HG03342 (cell line): ENCODE measurements at regions not wholly inside any gene's neighbourhood (a gene's known extent, or its start where the extent isn't known, plus 50 kb on each side); places are given as distances from the start of the nearest gene placed in this dataset.

Experiments used
- ATAC-seq: cut with Tn5 transposase; IDR thresholded peaks from one replicate; pipeline ENCODE4 v1.9.1; 2021; ENCODE audit warnings: mild to moderate bottlenecking, moderate library complexity; ENCODE audit not compliant: unreplicated experiment

GRCh38 chr2:18332477-18332876, 228.0 kb downstream of the RDH14 start:
- no peak for ATAC-seq

- no peak for ATAC-seq
Measured at GRCh38 chr2:18325118-18325517, 235.3 kb downstream of the RDH14 start.

GRCh38 chr2:18319987-18320386, 240.5 kb downstream of the RDH14 start:
- ATAC-seq, result no peak

- no peak for ATAC-seq
Measured at GRCh38 chr2:18317017-18317416, 243.4 kb downstream of the RDH14 start.

- ATAC-seq, result no peak
Measured at GRCh38 chr2:18312818-18313217, 247.6 kb downstream of the RDH14 start.

- no peak for ATAC-seq
Measured at GRCh38 chr2:18311420-18312195, 248.8 kb downstream of the RDH14 start.

- ATAC-seq, result no peak
Measured at GRCh38 chr2:18309627-18310026, 250.8 kb downstream of the RDH14 start.

GRCh38 chr2:18309188-18309587, 251.3 kb downstream of the RDH14 start:
- ATAC-seq, result no peak

- no peak for ATAC-seq
Measured at GRCh38 chr2:18304849-18305248, 255.6 kb downstream of the RDH14 start.

GRCh38 chr2:18301421-18302139, 258.9 kb downstream of the RDH14 start:
- no peak for ATAC-seq

- ATAC-seq, result no peak
Measured at GRCh38 chr2:18299423-18300212, 260.8 kb downstream of the RDH14 start.

- ATAC-seq, result no peak
Measured at GRCh38 chr2:18297534-18298058, 262.9 kb downstream of the RDH14 start.

GRCh38 chr2:18290386-18290785, 270.1 kb downstream of the RDH14 start:
- no peak for ATAC-seq

GRCh38 chr2:18286897-18287296, 273.6 kb downstream of the RDH14 start:
- ATAC-seq, result no peak

GRCh38 chr2:18284331-18284730, 276.1 kb downstream of the RDH14 start:
- no peak for ATAC-seq

GRCh38 chr2:18282026-18282425, 278.4 kb downstream of the RDH14 start:
- no peak for ATAC-seq

GRCh38 chr2:18276583-18277075, 283.8 kb downstream of the RDH14 start:
- ATAC-seq, result no peak

GRCh38 chr2:18273205-18273604, 287.2 kb downstream of the RDH14 start:
- ATAC-seq, result no peak

GRCh38 chr2:18272148-18272494, 288.3 kb downstream of the RDH14 start:
- no peak for ATAC-seq

- ATAC-seq, result no peak
Measured at GRCh38 chr2:18271370-18272147, 288.9 kb downstream of the RDH14 start.
